ENCODE measurements at regions not wholly inside any gene's neighbourhood (a gene's known extent, or its start where the extent isn't known, plus 50 kb on each side); places are given as distances from the start of the nearest gene placed in this dataset.

- WGBS = 63% methylated on average over 5 of the region's 5 CpGs
- H3K4me1 ChIP-seq (ENCODE audit: insufficient read depth) = no peaks in the 10 kb centered on the region
These were observed 72.6 kb downstream of the TENT5C start for GRCh38 chr1:117678246-117678977.

GRCh38 chr1:117679299-117679698 lies 73.5 kb downstream of the TENT5C start:
- Histone ChIP-seq H3K27ac (ENCODE audit: low read depth) (no peak overlapping the region), H3K36me3 (ENCODE audit: insufficient read depth) (no peaks in the 10 kb centered on the region), H3K4me1 (ENCODE audit: insufficient read depth) (no peaks in the 10 kb centered on the region), H3K4me3 (ENCODE audit: low read depth, low read length) (no peak overlapping the region)
- no peak for DNase-seq (ENCODE audit: extremely low spot score)
- WGBS = 62% methylated on average over 3 of the region's 3 CpGs

More at GRCh38 chr1:117678246-117678977, 72.6 kb downstream of the TENT5C start:
- H3K27ac ChIP-seq (ENCODE audit: low read depth) = no peak overlapping the region
- no peak overlapping the region for H3K4me3 ChIP-seq (ENCODE audit: low read depth, low read length)
- no peak for DNase-seq (ENCODE audit: extremely low spot score)
- H3K36me3 ChIP-seq (ENCODE audit: insufficient read depth) = no peaks in the 10 kb centered on the region

DNA sequence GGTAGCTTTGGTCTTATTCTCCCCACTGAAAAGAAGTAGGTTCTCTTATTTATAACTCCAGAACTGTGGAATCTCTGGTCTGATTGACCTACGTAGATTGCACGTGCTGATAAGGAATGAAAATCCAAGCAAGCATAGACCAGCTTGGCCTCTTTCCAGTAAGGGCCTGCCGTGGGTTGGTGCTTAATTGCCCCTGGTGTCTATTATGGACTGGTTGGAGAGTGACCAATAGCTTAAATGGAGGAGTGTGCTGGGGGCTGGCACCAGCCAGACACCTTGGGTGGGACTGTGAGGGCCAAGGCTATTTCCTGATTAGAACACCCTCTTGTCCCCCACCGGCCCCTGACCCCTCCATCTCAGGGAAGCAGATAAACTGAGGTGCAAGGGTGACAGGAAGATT lies 74.0 kb downstream of the TENT5C start:
- no peak for DNase-seq (ENCODE audit: extremely low spot score)

GRCh38 chr1:117680316-117681002 lies 74.6 kb downstream of the TENT5C start:
- WGBS = 94% methylated on average over 9 of the region's 9 CpGs

More for the DNA sequence above, 74.0 kb downstream of the TENT5C start:
- Histone ChIP-seq H3K4me3 (ENCODE audit: low read depth, low read length) (no peak overlapping the region), H3K27ac (ENCODE audit: low read depth) (no peak overlapping the region), H3K36me3 (ENCODE audit: insufficient read depth) (no peaks in the 10 kb centered on the region), H3K4me1 (ENCODE audit: insufficient read depth) (no peaks in the 10 kb centered on the region)
- 64% methylated on average over 4 of the region's 4 CpGs for WGBS

DNA sequence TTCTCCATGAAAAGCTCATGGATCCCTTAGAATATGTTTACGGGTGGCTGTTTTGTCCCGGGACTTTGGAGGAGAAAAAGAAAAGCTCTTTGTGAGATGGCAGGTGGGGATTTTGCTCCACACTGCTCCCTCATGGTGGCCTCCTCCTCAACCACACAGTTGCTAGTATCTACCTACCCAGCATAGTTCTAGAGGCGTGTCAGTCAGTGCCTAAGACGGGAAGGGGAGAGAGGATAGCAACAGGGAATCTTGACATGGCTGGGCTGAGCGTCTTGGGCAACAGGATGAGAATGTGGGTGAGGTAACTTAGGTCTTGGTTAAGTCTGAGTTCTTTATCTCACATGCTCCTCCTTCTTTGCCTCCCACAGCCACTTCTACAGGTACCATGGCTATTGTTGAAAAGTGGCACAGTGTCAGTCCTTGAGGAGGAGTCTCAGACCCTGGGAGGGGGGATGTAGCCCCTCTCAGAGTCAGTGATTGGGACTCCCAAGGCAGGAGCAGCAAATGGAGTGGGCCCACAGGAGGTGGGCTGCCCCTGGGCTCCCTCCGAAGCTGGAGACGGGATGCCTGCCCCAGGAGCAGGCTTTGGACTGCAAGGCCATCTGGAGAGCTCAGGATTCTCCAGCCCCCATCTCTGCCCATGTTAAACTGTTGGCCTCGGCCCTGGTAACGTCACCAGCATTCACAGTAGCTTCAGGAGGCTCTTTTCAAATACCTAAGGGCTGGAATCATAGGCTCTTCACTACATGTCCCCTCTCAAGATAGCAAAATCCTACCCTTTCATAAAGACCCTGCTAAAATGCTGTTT lies 75.4 kb downstream of the TENT5C start:
- H3K36me3 ChIP-seq (ENCODE audit: insufficient read depth) = no peaks in the 10 kb centered on the region
- no peak overlapping the region for H3K27ac ChIP-seq (ENCODE audit: low read depth)
- WGBS = 79% methylated on average over 9 of the region's 9 CpGs
- no peak overlapping the region for H3K4me3 ChIP-seq (ENCODE audit: low read depth, low read length)
- no peaks in the 10 kb centered on the region for H3K4me1 ChIP-seq (ENCODE audit: insufficient read depth)
- DNase-seq (ENCODE audit: extremely low spot score) = no peak

More at GRCh38 chr1:117680316-117681002, 74.6 kb downstream of the TENT5C start:
- no peak for DNase-seq (ENCODE audit: extremely low spot score)
- no peaks in the 10 kb centered on the region for H3K36me3 ChIP-seq (ENCODE audit: insufficient read depth)
- no peak overlapping the region for H3K4me3 ChIP-seq (ENCODE audit: low read depth, low read length)
- no peak overlapping the region for H3K27ac ChIP-seq (ENCODE audit: low read depth)
- no peaks in the 10 kb centered on the region for H3K4me1 ChIP-seq (ENCODE audit: insufficient read depth)

GRCh38 chr1:117681901-117682250 lies 76.0 kb downstream of the TENT5C start:
- Histone ChIP-seq H3K27ac (ENCODE audit: low read depth) (no peak overlapping the region), H3K4me3 (ENCODE audit: low read depth, low read length) (no peak overlapping the region), H3K36me3 (ENCODE audit: insufficient read depth) (no peaks in the 10 kb centered on the region), H3K4me1 (ENCODE audit: insufficient read depth) (no peaks in the 10 kb centered on the region)
- DNase-seq (ENCODE audit: extremely low spot score) = no peak
- WGBS = 79% methylated on average over 3 of the region's 3 CpGs

DNA sequence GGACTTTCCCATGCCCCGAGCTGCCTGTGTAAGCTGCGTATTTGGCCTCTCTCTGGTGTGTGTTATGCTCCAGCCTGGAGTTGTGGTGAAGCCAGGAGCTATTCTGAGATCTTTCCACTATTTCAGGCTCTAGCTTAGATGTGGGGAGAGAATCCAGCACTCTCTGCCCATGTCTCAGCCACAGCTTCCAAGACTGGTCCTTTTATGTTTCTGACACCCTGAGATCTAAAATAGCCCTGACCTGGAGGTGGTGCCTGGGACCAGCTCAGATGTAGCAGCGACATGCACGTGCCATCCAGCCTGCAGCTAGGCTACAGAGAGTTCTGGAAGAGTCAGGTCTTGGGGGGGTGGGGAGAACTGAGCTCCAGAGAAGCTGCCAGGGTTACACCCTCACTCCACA lies 76.5 kb downstream of the TENT5C start:
- no peak overlapping the region for H3K27ac ChIP-seq (ENCODE audit: low read depth)
- no peak overlapping the region for H3K4me3 ChIP-seq (ENCODE audit: low read depth, low read length)
- no peak for DNase-seq (ENCODE audit: extremely low spot score)
- whole genome bisulfite sequencing = 48% methylated on average over 4 of the region's 4 CpGs
- H3K36me3 ChIP-seq (ENCODE audit: insufficient read depth) = no peaks in the 10 kb centered on the region
- H3K4me1 ChIP-seq (ENCODE audit: insufficient read depth) = no peaks in the 10 kb centered on the region

GRCh38 chr1:117683571-117684285 lies 77.9 kb downstream of the TENT5C start:
- Histone ChIP-seq H3K36me3 (ENCODE audit: insufficient read depth) (no peaks in the 10 kb centered on the region), H3K27ac (ENCODE audit: low read depth) (no peak overlapping the region), H3K4me1 (ENCODE audit: insufficient read depth) (no peaks in the 10 kb centered on the region), H3K4me3 (ENCODE audit: low read depth, low read length) (no peak overlapping the region)
- no peak for DNase-seq (ENCODE audit: extremely low spot score)
- WGBS = 86% methylated on average over 6 of the region's 6 CpGs

DNA sequence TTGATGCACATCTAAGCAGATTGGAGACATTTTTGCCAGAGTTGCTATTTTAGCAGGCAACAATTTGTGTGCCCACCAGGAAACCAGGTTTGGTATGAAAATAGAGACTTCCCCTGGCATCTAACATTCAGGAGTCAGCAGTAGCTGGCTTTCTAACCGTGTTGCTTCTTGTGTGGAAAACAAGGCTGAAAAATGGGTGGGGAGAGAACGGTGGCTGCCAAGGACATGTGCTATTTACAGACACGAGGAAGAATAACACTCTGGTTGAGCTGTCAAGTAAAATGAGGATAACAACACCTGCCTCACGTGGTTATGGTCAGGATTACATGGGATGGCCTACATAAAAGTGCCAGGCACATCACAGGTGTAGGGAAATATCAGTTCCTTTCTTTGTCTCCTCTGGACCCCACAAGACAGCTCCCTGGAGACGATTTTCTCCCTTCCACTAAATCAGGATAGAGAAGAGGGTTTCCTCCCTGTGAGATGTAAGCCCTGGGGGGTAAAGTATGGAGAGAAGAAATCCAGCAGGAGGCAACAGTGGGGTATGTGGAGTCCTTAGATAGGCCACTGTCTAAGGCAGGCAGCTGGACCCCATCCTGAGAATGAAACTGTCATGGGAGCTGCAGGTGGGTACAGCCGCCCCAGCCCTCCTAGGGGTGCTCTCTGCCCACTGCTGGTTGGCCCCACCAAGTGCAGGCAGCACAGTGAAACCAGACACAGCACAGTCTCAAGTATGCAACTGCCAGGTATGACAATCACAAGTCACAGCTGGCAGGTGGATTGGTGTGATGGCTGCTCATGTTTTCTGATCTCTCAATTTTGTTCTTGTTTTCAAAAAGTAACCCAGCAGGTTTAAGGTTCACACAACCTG lies 80.3 kb downstream of the TENT5C start:
- H3K4me1 ChIP-seq (ENCODE audit: insufficient read depth) = no peaks in the 10 kb centered on the region
- H3K36me3 ChIP-seq (ENCODE audit: insufficient read depth) = no peaks in the 10 kb centered on the region

DNA sequence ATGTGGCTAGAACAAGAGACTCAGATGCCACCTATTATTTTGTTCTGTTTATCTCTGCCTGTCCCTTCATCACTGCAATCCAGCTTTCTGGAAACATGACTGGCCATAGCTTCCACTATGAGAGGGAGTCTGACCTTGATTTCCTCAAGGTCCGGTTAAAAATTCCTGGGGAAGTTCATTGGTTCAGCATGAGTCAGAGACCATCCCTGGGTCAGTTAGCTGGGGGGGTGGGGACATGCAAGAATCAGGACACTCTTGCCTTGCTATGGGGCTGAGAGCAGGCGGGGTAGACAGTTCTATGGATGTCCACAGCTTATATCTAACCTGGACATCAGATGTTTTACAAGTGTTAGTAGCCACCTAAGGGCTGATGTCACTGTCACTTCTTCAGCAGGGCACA lies 81.1 kb downstream of the TENT5C start:
- H3K4me3 ChIP-seq (ENCODE audit: low read depth, low read length) = no peak overlapping the region
- 60% methylated on average over 2 of the region's 2 CpGs for WGBS
- DNase-seq (ENCODE audit: extremely low spot score) = no peak
- no peaks in the 10 kb centered on the region for H3K4me1 ChIP-seq (ENCODE audit: insufficient read depth)
- no peak overlapping the region for H3K27ac ChIP-seq (ENCODE audit: low read depth)
- H3K36me3 ChIP-seq (ENCODE audit: insufficient read depth) = no peaks in the 10 kb centered on the region

More for the DNA sequence above, 80.3 kb downstream of the TENT5C start:
- DNase-seq (ENCODE audit: extremely low spot score) = no peak
- H3K27ac ChIP-seq (ENCODE audit: low read depth) = no peak overlapping the region
- 54% methylated on average over 6 of the region's 6 CpGs for whole genome bisulfite sequencing
- no peak overlapping the region for H3K4me3 ChIP-seq (ENCODE audit: low read depth, low read length)

GRCh38 chr1:117689997-117690625 lies 84.3 kb downstream of the TENT5C start:
- H3K4me1 ChIP-seq (ENCODE audit: insufficient read depth) = no peaks in the 10 kb centered on the region
- H3K27ac ChIP-seq (ENCODE audit: low read depth) = no peak overlapping the region
- no peak overlapping the region for H3K4me3 ChIP-seq (ENCODE audit: low read depth, low read length)
- 22% methylated on average over 4 of the region's 4 CpGs for WGBS
- DNase-seq (ENCODE audit: extremely low spot score) = no peak
- no peaks in the 10 kb centered on the region for H3K36me3 ChIP-seq (ENCODE audit: insufficient read depth)

- no peak overlapping the region for H3K4me3 ChIP-seq (ENCODE audit: low read depth, low read length)
- no peak overlapping the region for H3K27ac ChIP-seq (ENCODE audit: low read depth)
- H3K4me1 ChIP-seq (ENCODE audit: insufficient read depth) = no peaks in the 10 kb centered on the region
- no peaks in the 10 kb centered on the region for H3K36me3 ChIP-seq (ENCODE audit: insufficient read depth)
- 97% methylated on average over 2 of the region's 2 CpGs for WGBS
- no peak for DNase-seq (ENCODE audit: extremely low spot score)
These were observed 86.1 kb downstream of the TENT5C start for GRCh38 chr1:117691942-117692341.
